IPS-15b (cell line): ENCODE measurements at regions not wholly inside any gene's neighbourhood (a gene's known extent, or its start where the extent isn't known, plus 50 kb on each side); places are given as distances from the start of the nearest gene placed in this dataset.

ENCODE experiments used
- H3K27me3 ChIP-seq: one replicate; pipeline ENCODE4 v1.6.1; 2013; ENCODE audit warnings: low read length; ENCODE audit not compliant: control insufficient read depth, insufficient read depth
- H3K36me3 ChIP-seq: one replicate; pipeline ENCODE4 v1.6.1; 2013; ENCODE audit warnings: low read length; ENCODE audit not compliant: control insufficient read depth, insufficient read depth
- H3K4me1 ChIP-seq: one replicate; pipeline ENCODE4 v1.6.1; 2013; ENCODE audit warnings: mild to moderate bottlenecking, low read length; ENCODE audit not compliant: control insufficient read depth, insufficient read depth
- H3K4me3 ChIP-seq: one replicate; pipeline ENCODE4 v1.5.1; 2013; ENCODE audit warnings: low read depth, low read length
- H3K9ac ChIP-seq: one replicate; pipeline ENCODE4 v1.6.1; 2013; ENCODE audit warnings: low read depth, mild to moderate bottlenecking, low read length
- H3K9me3 ChIP-seq: one replicate; pipeline ENCODE4 v1.6.1; 2013; ENCODE audit warnings: mild to moderate bottlenecking, low read length; ENCODE audit not compliant: control insufficient read depth, insufficient read depth

DNA sequence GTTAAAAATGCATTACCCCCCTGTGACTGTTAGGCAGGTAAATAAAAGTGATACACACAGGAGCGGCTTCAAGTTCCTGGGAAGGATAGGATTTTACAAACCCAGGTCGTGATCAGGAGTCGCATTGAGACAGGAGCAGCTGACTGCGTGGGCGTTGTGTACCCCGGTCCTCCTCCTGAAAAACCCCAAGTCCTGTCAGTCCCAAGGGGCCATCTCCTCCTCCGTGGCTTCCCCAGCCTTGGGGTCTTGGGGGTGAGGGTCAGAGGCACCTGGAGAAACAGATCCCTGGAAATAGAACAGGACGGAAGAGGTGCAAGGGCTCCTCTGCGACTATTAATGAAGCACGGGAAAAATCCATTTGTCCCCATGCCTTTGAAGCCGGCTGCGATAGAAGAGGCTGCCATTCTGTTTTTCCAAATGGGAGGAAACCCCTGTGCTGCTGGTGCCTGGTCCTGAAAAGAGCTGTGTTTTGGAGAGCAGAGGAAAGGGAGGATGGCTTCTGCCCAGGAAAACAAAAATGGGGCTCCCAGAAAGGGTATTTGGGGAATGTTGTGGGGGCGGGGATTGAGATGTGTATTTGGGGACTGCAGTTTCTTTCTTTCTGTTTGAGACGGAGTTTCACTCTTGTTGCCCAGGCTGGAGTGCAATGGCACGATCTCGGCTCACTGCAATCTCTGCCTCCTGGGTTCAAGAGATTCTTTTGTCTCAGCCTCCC is 143.1 kb downstream of the ZNF664 start:
- Histone ChIP-seq H3K9ac (peak overlapping the region; percentile 37), H3K36me3 (no peaks in the 10 kb centered on the region), H3K4me3 (no peak overlapping the region), H3K27me3 (no peaks in the 10 kb centered on the region), H3K9me3 (no peaks in the 10 kb centered on the region), H3K4me1 (no peaks in the 10 kb centered on the region)

DNA sequence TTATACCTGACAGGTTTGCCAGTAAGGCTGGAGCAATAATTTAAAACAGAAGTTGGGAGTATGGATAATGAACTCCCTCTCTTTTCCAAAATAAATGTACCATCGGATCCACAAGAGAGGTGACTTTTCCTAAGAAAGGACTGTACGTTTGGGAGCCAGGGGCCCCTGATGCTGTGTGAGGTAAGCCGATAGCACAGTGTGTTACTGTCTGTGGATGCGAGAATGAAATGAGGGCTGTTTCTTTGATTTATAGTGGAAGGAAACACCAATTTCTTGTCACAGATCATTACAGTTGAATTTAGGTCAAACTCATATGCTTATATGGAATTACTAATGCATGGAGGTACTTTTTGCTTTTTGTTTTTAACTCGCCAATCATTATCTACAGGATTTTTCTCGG is 147.7 kb downstream of the ZNF664 start:
- H3K36me3 ChIP-seq: no peaks in the 10 kb centered on the region
- no peaks in the 10 kb centered on the region for H3K9me3 ChIP-seq
- no peak overlapping the region for H3K4me3 ChIP-seq
- H3K4me1 ChIP-seq: no peaks in the 10 kb centered on the region
- no peak overlapping the region for H3K9ac ChIP-seq
- no peaks in the 10 kb centered on the region for H3K27me3 ChIP-seq

DNA sequence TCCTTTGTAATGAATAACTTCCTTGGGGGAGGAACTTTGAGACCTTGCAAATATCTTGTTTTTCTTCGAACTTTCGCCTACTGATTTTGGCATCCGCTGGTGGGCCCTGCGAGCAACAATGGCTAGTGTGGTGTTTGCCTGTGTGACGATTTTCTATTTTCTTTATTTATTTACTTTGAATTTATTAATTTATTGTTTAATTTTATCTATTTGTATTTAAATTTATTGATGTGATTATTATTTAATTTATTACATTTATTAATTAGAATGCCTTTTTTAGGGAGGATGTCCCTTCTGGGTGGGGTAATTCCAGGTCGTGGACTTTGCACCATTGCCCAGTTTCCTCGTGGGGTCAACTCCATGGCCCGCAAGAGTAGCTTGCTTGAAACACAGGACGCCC is 149.7 kb downstream of the ZNF664 start:
- Histone ChIP-seq H3K36me3 (no peaks in the 10 kb centered on the region), H3K27me3 (no peaks in the 10 kb centered on the region)

DNA sequence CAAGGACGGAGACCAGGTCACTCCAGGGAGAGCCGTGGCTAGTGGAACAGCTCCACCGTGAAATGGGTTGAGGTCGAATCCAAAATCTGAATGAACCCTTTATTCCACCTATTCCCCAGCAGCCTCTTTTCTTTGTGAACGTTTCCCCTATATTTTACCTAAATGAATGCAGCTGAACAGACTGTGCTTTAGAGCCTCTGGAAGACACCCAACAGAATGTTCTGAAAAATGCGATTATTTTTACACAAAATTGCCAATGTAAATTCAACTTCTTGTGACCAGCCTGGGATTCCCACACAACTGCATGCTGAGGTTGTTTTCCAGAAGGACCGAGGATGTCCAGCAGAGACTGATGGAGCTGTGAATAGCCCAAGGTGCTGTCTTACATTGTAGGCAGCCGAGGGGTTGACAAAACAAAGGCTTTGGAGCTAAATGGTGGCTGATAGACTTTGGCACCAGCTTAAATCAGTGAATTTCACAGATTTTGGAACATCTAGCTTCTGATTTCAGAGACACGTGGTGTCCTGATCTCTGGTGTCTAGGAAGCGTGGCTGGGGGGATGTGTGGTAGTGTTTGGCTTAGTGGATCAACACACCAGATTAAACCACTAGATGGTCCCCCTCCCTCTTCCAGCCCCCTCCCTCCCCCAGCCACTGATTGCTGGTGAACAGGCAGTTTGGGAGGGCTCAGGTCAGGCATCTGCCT is 150.4 kb downstream of the ZNF664 start:
- Histone ChIP-seq H3K4me1 (no peaks in the 10 kb centered on the region), H3K9me3 (no peaks in the 10 kb centered on the region), H3K36me3 (no peaks in the 10 kb centered on the region), H3K27me3 (no peaks in the 10 kb centered on the region), H3K4me3 (no peak overlapping the region), H3K9ac (no peak overlapping the region)

More for the DNA sequence above, 149.7 kb downstream of the ZNF664 start:
- Histone ChIP-seq H3K4me3 (no peak overlapping the region), H3K9me3 (no peaks in the 10 kb centered on the region), H3K9ac (no peak overlapping the region), H3K4me1 (no peaks in the 10 kb centered on the region)

DNA sequence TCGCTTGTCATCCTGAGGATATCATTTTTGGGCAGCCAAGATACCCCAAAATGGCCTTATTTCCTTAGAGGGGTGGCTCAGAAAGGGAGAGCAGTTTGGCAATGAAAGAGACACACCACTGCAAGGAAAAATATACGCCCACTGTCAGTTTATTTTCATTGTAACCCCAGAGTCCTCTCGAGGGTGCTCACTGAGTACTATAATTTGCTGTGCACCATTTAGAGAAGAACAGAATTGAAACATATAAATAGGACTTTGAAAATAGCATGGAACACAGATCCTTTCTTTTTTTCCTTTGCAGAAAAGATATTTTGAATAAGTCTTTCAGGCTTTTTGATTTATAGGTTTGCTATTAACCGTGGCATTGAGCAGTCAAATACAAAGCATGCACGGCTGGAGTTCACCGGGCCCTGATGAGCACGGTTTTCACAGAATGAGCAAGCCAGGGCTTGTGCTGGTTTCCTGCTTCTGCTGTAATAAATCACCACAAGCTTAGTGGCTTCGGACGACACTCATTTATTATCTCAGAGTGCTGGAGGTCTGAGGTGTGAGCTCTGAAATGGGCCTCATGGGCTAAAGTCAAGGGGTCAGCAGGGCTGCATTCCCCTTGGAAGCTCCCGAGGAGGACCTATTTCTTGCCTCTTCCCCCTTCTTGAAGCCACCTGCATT is 152.3 kb downstream of the ZNF664 start:
- no peaks in the 10 kb centered on the region for H3K9me3 ChIP-seq
- H3K4me1 ChIP-seq: no peaks in the 10 kb centered on the region
- H3K4me3 ChIP-seq: no peak overlapping the region
- H3K27me3 ChIP-seq: no peaks in the 10 kb centered on the region
- no peak overlapping the region for H3K9ac ChIP-seq
- H3K36me3 ChIP-seq: no peaks in the 10 kb centered on the region

DNA sequence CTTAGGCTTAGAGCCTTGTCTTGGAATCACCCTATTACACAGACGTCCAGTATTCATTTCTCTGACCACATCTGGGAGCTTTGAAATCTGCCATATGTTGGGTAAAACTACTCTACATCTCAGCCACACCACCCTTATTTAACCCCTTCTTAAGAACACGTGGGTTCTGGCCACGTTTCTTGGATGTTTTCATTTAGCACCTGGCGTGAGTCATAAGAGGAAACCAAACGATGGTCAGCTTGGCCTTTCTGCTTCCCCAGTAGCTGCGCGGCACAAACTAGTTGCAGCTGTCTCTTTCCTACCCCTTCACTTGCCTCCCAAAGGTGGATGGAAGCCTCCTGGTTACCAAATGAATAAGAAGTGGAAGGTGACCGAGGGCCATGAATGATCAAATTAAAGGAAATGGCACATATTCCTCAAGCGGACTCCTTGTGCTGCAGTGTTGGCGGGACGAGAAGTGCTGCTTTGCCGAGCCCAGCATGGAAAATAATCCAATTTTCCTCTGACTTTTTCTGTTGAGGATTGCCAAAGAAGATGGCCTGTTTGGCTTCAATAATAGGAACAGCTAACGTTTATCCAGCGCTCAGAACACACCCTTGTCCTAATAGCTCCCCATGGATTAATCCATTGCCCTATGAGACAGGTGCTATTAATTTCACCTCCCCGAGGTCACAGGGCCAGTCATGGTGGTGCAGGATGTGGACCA is 154.1 kb downstream of the ZNF664 start:
- Histone ChIP-seq H3K4me3 (no peak overlapping the region), H3K36me3 (no peaks in the 10 kb centered on the region), H3K4me1 (peaks cover 11% of the 10 kb centered on the region), H3K27me3 (no peaks in the 10 kb centered on the region), H3K9me3 (no peaks in the 10 kb centered on the region), H3K9ac (no peak overlapping the region)

DNA sequence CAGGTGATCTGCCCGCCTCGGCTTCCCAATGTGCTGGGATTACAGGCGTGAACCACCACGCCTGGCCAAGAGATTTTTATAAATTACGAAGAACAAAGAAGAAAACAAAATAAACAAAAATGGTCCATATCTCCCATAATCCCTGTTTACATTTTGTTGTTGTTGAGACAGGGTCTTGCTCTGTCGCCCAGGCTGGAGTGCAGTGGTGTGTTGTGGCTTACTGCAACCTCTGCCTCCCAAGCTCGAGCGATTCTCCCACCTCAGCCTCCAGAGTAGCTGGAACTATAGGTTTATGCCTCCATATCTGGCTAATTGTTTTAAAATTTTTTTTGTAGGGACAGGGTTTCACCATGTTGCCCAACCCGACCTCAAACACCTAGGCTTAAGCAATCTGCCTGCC is 156.1 kb downstream of the ZNF664 start:
- Histone ChIP-seq H3K9ac (no peak overlapping the region), H3K9me3 (no peaks in the 10 kb centered on the region), H3K27me3 (no peaks in the 10 kb centered on the region), H3K4me3 (no peak overlapping the region), H3K4me1 (peaks cover 11% of the 10 kb centered on the region), H3K36me3 (no peaks in the 10 kb centered on the region)

DNA sequence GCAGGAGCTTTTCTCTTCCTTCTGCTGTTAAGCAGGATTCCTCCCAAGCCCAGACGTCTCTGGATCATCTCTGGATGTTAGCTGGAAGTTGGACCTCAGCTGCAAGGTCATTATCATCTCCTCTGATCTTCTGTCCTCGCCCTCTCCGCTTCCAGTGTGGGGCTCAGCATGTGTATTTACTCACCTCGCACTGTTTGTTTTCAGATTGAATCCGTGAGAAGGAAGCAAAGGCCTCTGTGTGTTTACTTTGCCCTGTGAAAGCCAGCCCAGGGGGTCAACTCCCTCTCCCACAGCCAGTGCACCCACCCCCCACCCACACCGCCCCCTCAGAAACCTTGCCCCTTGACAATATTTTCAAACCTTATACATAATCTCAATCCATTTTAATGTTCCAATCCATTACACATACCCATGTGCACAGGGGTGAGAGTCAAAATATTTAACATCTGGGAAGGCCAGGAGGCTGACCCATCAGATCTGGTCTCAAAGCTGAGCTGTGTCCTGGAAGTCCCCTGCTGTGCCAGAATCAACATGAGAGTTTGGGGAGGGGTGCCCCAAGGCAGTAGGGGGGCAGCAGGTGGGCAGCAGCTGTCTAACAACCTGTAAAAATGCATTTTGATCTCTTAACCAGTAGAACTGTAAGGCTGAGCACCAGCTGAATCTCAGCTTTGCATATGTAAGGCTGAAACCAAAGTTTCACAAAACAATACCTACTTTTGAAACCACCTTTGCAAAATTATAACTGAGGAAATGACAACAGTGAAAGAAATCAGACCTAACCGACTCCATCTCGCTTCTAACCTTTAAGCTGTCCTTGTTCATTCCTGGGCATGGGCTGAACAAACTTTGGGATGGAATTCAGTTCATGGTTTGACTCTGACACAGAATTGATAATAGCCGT is 157.9 kb downstream of the ZNF664 start:
- Histone ChIP-seq H3K4me1 (peaks cover 11% of the 10 kb centered on the region), H3K9ac (peak overlapping the region; percentile 4), H3K9me3 (no peaks in the 10 kb centered on the region), H3K36me3 (no peaks in the 10 kb centered on the region), H3K4me3 (peak overlapping the region; percentile 8), H3K27me3 (no peaks in the 10 kb centered on the region)

DNA sequence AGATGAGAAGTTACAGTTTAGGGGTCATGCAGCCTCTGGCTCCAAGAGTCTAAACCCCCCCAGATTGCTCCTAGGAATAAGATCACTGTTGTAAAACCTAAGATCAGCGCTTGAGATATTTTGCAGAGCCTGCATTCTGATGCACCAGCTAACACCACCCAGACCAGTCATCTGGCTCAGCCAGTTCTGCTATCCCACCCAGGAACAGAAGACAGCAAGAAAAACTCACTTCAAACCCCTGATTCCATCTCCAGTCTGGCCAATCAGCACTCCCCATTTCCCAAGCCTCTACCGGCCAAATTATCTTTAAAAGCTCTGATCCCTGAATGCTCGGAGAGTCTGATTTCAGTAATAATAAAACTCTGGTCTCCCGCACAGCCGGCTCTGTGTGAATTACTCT is 158.6 kb downstream of the ZNF664 start:
- H3K4me3 ChIP-seq: peak overlapping the region; percentile 8
- peaks cover 11% of the 10 kb centered on the region for H3K4me1 ChIP-seq
- H3K36me3 ChIP-seq: no peaks in the 10 kb centered on the region
- no peaks in the 10 kb centered on the region for H3K27me3 ChIP-seq
- H3K9ac ChIP-seq: no peak overlapping the region
- no peaks in the 10 kb centered on the region for H3K9me3 ChIP-seq

DNA sequence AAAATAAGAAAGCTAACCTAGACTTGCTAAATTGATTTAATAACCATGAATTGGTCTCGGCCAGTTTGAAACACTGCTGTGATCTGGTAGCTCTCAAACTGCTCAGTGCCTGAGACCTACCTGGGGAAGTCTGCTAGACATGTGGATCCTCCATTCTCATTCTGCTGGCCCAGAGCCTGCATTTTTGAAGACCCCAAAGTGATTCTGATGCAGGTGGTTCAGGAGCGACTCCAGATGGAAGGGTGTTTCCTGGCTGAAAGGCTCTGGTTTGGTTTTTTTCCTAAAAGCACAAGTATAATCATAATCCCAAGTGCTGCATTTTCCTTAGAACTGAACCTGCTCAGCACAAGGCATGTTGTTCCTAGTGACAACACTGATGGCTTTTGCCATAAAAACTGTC is 159.5 kb downstream of the ZNF664 start:
- no peaks in the 10 kb centered on the region for H3K36me3 ChIP-seq
- peaks cover 11% of the 10 kb centered on the region for H3K4me1 ChIP-seq
- no peaks in the 10 kb centered on the region for H3K27me3 ChIP-seq
- no peak overlapping the region for H3K9ac ChIP-seq
- no peak overlapping the region for H3K4me3 ChIP-seq
- H3K9me3 ChIP-seq: no peaks in the 10 kb centered on the region

DNA sequence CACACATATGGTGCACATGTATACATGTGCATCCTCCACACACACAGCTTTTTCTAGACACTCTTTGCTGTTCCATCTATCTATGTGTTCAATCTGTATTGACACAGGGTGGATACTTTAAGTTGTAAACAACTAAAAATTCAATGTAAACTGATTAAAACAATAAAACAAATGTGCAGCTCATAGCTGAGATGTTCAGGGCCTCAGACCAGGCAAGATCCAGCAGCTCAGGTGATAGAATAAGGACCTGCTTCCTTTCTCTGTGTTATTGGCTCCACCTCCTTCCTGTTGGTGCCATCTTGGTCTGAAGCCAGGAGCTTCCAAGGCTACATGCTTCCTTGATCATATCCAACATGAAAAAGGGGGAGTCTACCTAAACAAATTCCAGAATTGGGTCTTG is 158.1 kb upstream of the RFLNA start:
- H3K9ac ChIP-seq: no peak overlapping the region
- H3K4me1 ChIP-seq: peaks cover 10% of the 10 kb centered on the region
- no peaks in the 10 kb centered on the region for H3K36me3 ChIP-seq
- H3K27me3 ChIP-seq: no peaks in the 10 kb centered on the region
- no peak overlapping the region for H3K4me3 ChIP-seq
- H3K9me3 ChIP-seq: no peaks in the 10 kb centered on the region
